Nephron progenitor cell (in vitro differentiated cells): ENCODE measurements at regions not wholly inside any gene's neighbourhood (a gene's known extent, or its start where the extent isn't known, plus 50 kb on each side); places are given as distances from the start of the nearest gene placed in this dataset.
"Not testable (repeated sequence)": the region's sequence is repeated elsewhere in the genome, so short reads cannot be mapped to it uniquely, and the experiment has no call there.

Source experiments
- DNase-seq: peaks from one replicate; pipeline ENCODE4 v3.0.0; 2021
- H3K27ac Mint-ChIP-seq: 2 replicates; pipeline ENCODE4 v1.8.0; 2021; ENCODE audit warnings: mild to moderate bottlenecking, moderate library complexity, mixed read lengths
- H3K27me3 Mint-ChIP-seq: 2 replicates; pipeline ENCODE4 v1.8.0; 2021; ENCODE audit warnings: mild to moderate bottlenecking, low read depth, mixed read lengths; ENCODE audit not compliant: poor library complexity
- H3K36me3 Mint-ChIP-seq: 2 replicates; pipeline ENCODE4 v1.8.0; 2021; ENCODE audit warnings: low read depth, mixed read lengths
- H3K4me1 Mint-ChIP-seq: 2 replicates; pipeline ENCODE4 v1.8.0; 2021; ENCODE audit warnings: mixed read lengths
- H3K4me3 Mint-ChIP-seq: 2 replicates; pipeline ENCODE4 v1.8.0; 2021; ENCODE audit warnings: mild to moderate bottlenecking, moderate library complexity, mixed read lengths
- H3K9me3 Mint-ChIP-seq: 2 replicates; pipeline ENCODE4 v1.8.0; 2021; ENCODE audit warnings: mild to moderate bottlenecking, moderate library complexity, mixed read lengths
- CTCF ChIP-seq: fragments of 200-600 bp; sonication (generic); IDR thresholded peaks from 2 replicates; pipeline ENCODE4 v1.5.0; 2021; ENCODE audit warnings: antibody characterized with exemption

DNA sequence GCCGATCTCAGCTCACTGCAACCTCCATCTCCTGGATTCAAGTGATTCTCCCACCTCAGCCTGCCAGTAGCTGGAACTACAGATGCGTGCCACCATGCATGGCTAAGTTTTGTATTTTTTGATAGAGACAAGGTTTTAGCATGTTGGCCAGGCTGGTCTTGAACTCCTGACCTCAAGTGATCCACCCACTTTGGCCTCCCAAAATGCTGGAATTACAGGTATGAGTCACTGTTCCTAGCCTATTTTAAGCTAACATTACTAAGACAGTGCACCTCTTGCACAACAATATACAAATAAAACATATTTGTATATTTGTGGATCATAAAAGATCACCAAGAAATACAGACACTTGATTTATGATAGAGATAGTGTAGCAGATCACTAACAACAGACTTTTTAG, 139.1 kb downstream of the DUSP10 start:
- Mint-ChIP-seq H3K4me1 (no peaks in the 10 kb centered on the region), H3K9me3 (peaks cover 14% of the 10 kb centered on the region), H3K4me3 (no peak overlapping the region), H3K36me3 (peaks cover 2% of the 10 kb centered on the region), H3K27me3 (no peaks in the 10 kb centered on the region), H3K27ac (no peak overlapping the region)
- DNase-seq, result no peak
- no peak for TF ChIP-seq CTCF

DNA sequence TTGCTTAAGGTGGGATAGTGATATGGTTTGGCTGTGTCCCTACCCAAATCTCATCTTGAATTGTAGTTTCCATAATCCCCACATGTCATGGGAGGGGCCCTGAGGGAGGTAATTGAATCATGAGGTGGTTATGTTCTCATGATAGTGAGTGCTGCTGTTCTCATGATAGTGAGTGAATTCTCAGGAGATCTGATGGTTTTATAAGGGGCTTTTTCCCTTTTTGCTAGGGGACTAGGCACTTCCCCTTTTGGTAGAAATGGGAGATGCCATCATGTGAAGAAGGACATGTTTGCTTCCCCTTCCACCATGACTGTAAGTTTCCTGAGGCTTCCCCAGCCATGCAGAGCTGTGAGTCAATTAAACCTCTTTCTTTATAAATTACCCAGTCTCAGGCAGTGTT, 137.5 kb downstream of the DUSP10 start:
- not testable (repeated sequence) for H3K4me3 Mint-ChIP-seq, H3K27me3 Mint-ChIP-seq, DNase-seq, H3K4me1 Mint-ChIP-seq, H3K27ac Mint-ChIP-seq, H3K36me3 Mint-ChIP-seq
- peaks cover 18% of the 10 kb centered on the region for H3K9me3 Mint-ChIP-seq

DNA sequence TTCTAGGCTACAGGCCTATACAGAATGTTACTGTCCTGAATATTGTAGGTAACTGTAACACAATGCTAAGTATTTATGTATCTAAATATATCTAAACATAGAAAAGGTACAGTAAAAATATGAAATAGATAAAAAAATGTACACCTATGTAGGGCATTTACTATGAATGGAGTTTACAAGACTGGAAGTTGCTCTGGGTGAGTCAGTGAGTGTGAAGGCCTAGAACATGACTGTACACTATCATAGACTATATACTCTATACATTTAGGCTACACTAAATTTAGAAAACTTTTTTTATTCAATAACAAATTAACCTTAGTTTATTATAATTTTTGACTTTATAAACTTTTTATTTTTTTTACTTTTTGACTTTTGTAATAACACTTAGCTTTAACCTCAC, 136.9 kb downstream of the DUSP10 start:
- Mint-ChIP-seq H3K27me3 (peaks cover 3% of the 10 kb centered on the region), H3K4me3 (no peak overlapping the region), H3K27ac (no peak overlapping the region), H3K9me3 (peaks cover 18% of the 10 kb centered on the region), H3K36me3 (peaks cover 5% of the 10 kb centered on the region), H3K4me1 (no peaks in the 10 kb centered on the region)
- TF ChIP-seq CTCF, result no peak
- no peak for DNase-seq

DNA sequence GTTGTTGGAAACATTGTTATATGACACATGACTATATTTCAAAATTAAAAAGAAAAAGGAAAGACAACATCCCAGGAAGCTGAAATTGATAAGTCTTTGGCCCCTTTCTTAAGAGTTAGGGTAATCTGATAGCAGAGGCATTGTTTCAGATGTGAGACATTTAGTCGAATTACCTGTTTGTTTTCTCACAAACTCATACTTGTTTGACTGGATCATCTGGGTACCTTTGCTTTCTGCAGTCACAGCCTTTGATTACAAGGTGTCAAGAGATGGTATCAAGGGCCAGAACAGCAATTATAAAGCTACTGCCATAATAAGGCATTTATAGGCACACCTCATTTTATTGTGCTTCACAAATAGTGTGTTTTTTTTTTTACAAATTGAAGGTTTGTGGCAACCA, 136.3 kb downstream of the DUSP10 start:
- Mint-ChIP-seq H3K4me3 (no peak overlapping the region), H3K27ac (no peak overlapping the region), H3K4me1 (no peaks in the 10 kb centered on the region), H3K36me3 (peaks cover 5% of the 10 kb centered on the region), H3K27me3 (peaks cover 3% of the 10 kb centered on the region), H3K9me3 (peaks cover 18% of the 10 kb centered on the region)
- TF ChIP-seq CTCF, result no peak
- no peak for DNase-seq

DNA sequence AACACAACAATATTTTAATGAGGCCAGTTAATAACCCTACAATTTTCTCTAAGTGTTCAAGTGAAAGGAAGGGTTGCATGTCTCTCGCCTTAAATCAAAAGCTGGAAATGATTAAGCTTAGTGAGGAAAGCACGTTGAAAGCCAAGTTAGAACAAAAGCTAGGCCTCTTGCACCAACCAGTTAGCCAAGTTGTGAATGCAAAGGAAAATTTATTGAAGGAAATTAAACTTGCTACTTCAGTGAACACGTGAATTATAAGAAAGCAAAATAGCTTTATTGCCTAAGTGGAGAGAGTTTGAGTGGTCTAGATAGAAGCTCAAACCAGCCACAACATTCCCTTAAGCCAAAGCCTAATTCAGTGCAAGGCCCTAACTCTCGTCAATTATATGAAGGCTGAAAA, 135.6 kb downstream of the DUSP10 start:
- Mint-ChIP-seq H3K36me3 (peaks cover 5% of the 10 kb centered on the region), H3K27me3 (peaks cover 3% of the 10 kb centered on the region), H3K4me1 (no peaks in the 10 kb centered on the region), H3K4me3 (no peak overlapping the region), H3K27ac (no peak overlapping the region), H3K9me3 (peaks cover 18% of the 10 kb centered on the region)
- TF ChIP-seq CTCF, result no peak
- no peak for DNase-seq

GRCh38 chr1:221608835-221609320, 133.0 kb downstream of the DUSP10 start:
- peaks cover 18% of the 10 kb centered on the region for H3K9me3 Mint-ChIP-seq
- peaks cover 3% of the 10 kb centered on the region for H3K27me3 Mint-ChIP-seq
- DNase-seq, result no peak
- no peak overlapping the region for H3K4me3 Mint-ChIP-seq
- H3K36me3 Mint-ChIP-seq, result peaks cover 5% of the 10 kb centered on the region
- H3K4me1 Mint-ChIP-seq, result peaks cover 24% of the 10 kb centered on the region
- no peak overlapping the region for H3K27ac Mint-ChIP-seq
- no peak for TF ChIP-seq CTCF
